SK-N-MC (cell line): ENCODE measurements at regions not wholly inside any gene's neighbourhood (a gene's known extent, or its start where the extent isn't known, plus 50 kb on each side); places are given as distances from the start of the nearest gene placed in this dataset.

Source experiments
- EZH2 ChIP-seq: fragments of 200-600 bp; sonication (generic); IDR thresholded peaks from one replicate; pipeline ENCODE4 v1.6.1; 2017; ENCODE audit warnings: antibody characterized with exemption
- POLR2AphosphoS5 ChIP-seq: IDR thresholded peaks from 2 replicates; pipeline ENCODE4 v1.6.1; 2012; ENCODE audit warnings: mild to moderate bottlenecking, low read depth, low read length, borderline replicate concordance

GRCh38 chr20:22060610-22061009 lies 355.1 kb downstream of the PAX1 start:
- TF ChIP-seq POLR2AphosphoS5, result no peak
- TF ChIP-seq EZH2, result no peak
